Transverse colon (tissue), 4 donors: ENCODE measurements at regions not wholly inside any gene's neighbourhood (a gene's known extent, or its start where the extent isn't known, plus 50 kb on each side); places are given as distances from the start of the nearest gene placed in this dataset.

ENCODE experiments used
- EP300 ChIP-seq: sonication (generic); formaldehyde crosslinking; IDR thresholded peaks from one replicate; pipeline ENCODE4 v1.6.1; 2017; ENCODE audit warnings: antibody characterized with exemption, low read depth
- POLR2A ChIP-seq: fragments of 450-650 bp; IDR thresholded peaks from one replicate; pipeline ENCODE4 v1.6.1; 2016; ENCODE audit warnings: antibody characterized with exemption, mild to moderate bottlenecking, moderate library complexity
- POLR2AphosphoS5 ChIP-seq, 3 donors: sonication (generic); formaldehyde crosslinking; IDR thresholded peaks; one replicate each; pipeline ENCODE4 v1.6.1; 2016; ENCODE audit warnings: antibody characterized with exemption in 3 of 3
- TF ChIP-seq, protein P1 (sequence below), 5 experiments: fragments of 200-600 bp in 3 of 5; fragments of 450-650 bp in 2 of 5; sonication (generic) in 3 of 5; IDR thresholded peaks; 1 replicate in 2 of 5; 2 replicates in 3 of 5; pipeline ENCODE4 v1.5.1; 2016 to 2017; ENCODE audit warnings: antibody characterized with exemption in 5 of 5, inconsistent platforms in 3 of 5, mild to moderate bottlenecking in 2 of 5, moderate library complexity in 1 of 5

DNA sequence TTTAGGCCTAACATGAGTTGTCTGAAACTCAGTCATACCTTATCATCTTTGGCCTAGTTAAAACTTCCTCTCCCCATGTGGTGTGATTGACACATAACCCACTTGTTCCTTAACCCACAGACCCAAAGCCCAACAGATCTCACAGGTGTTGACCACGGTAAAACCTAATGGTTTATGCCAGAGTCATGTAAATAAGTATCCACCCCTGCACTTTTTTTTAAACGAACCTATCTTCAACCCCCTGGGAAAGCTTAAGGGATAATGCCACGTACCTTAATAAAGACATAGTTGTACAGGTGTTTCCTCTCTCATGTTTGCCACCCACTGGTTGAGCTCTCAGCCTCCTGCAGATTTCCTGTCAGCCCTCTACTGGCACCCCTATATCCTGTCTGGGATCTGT, 709.3 kb upstream of the CCDC179 start:
- TF ChIP-seq, protein P1, sequence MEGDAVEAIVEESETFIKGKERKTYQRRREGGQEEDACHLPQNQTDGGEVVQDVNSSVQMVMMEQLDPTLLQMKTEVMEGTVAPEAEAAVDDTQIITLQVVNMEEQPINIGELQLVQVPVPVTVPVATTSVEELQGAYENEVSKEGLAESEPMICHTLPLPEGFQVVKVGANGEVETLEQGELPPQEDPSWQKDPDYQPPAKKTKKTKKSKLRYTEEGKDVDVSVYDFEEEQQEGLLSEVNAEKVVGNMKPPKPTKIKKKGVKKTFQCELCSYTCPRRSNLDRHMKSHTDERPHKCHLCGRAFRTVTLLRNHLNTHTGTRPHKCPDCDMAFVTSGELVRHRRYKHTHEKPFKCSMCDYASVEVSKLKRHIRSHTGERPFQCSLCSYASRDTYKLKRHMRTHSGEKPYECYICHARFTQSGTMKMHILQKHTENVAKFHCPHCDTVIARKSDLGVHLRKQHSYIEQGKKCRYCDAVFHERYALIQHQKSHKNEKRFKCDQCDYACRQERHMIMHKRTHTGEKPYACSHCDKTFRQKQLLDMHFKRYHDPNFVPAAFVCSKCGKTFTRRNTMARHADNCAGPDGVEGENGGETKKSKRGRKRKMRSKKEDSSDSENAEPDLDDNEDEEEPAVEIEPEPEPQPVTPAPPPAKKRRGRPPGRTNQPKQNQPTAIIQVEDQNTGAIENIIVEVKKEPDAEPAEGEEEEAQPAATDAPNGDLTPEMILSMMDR (IDR thresholded peaks at IDR 0.05): no peak
- no peak for TF ChIP-seq POLR2A
- no peak for TF ChIP-seq POLR2AphosphoS5 (IDR thresholded peaks at IDR 0.05)
- TF ChIP-seq EP300: no peak
